TTC549 (cell line): ENCODE measurements at regions not wholly inside any gene's neighbourhood (a gene's known extent, or its start where the extent isn't known, plus 50 kb on each side); places are given as distances from the start of the nearest gene placed in this dataset.

Experiments used
- FAIRE-seq: peaks from 2 replicates; lab custom pipeline; 2012; peaks lifted over from hg19 to GRCh38; lab: Jason Lieb, UNC

GRCh38 chr12:75834591-75834990, 197.0 kb downstream of the PHLDA1 start:
- FAIRE-seq: no peak

GRCh38 chr12:75833268-75833667, 198.3 kb downstream of the PHLDA1 start:
- no peak for FAIRE-seq

GRCh38 chr12:75831402-75831801, 200.2 kb downstream of the PHLDA1 start:
- FAIRE-seq: no peak

GRCh38 chr12:75827061-75827460, 204.5 kb downstream of the PHLDA1 start:
- FAIRE-seq: no peak

- no peak for FAIRE-seq
Measured at GRCh38 chr12:75825686-75826085, 205.9 kb downstream of the PHLDA1 start.

GRCh38 chr12:75823475-75823874, 208.1 kb downstream of the PHLDA1 start:
- no peak for FAIRE-seq

- FAIRE-seq: no peak
Measured at GRCh38 chr12:75822416-75822815, 209.2 kb downstream of the PHLDA1 start.

- no peak for FAIRE-seq
Measured at GRCh38 chr12:75820848-75821578, 210.6 kb downstream of the PHLDA1 start.

GRCh38 chr12:75820071-75820470, 211.5 kb downstream of the PHLDA1 start:
- FAIRE-seq: no peak

- FAIRE-seq: no peak
Measured at GRCh38 chr12:75819512-75819911, 212.1 kb downstream of the PHLDA1 start.

GRCh38 chr12:75818863-75819262, 212.7 kb downstream of the PHLDA1 start:
- no peak for FAIRE-seq

GRCh38 chr12:75816897-75817296, 214.7 kb downstream of the PHLDA1 start:
- FAIRE-seq: no peak

- FAIRE-seq: no peak
Measured at GRCh38 chr12:75815756-75816155, 215.8 kb downstream of the PHLDA1 start.

GRCh38 chr12:75814851-75815754, 216.5 kb downstream of the PHLDA1 start:
- no peak for FAIRE-seq

GRCh38 chr12:75813072-75813471, 218.5 kb downstream of the PHLDA1 start:
- no peak for FAIRE-seq

GRCh38 chr12:75812271-75813018, 219.1 kb downstream of the PHLDA1 start:
- no peak for FAIRE-seq

- no peak for FAIRE-seq
Measured at GRCh38 chr12:75809746-75810145, 221.8 kb downstream of the PHLDA1 start.

- no peak for FAIRE-seq
Measured at GRCh38 chr12:75807494-75807893, 224.1 kb downstream of the PHLDA1 start.

- FAIRE-seq: no peak
Measured at GRCh38 chr12:75805905-75806304, 225.7 kb downstream of the PHLDA1 start.

GRCh38 chr12:75805320-75805719, 226.3 kb downstream of the PHLDA1 start:
- no peak for FAIRE-seq

GRCh38 chr12:75798136-75798926, 233.2 kb downstream of the PHLDA1 start:
- FAIRE-seq: no peak

GRCh38 chr12:75795125-75795524, 236.5 kb downstream of the PHLDA1 start:
- FAIRE-seq: no peak
